ENCODE measurements at regions not wholly inside any gene's neighbourhood (a gene's known extent, or its start where the extent isn't known, plus 50 kb on each side); places are given as distances from the start of the nearest gene placed in this dataset.

DNA sequence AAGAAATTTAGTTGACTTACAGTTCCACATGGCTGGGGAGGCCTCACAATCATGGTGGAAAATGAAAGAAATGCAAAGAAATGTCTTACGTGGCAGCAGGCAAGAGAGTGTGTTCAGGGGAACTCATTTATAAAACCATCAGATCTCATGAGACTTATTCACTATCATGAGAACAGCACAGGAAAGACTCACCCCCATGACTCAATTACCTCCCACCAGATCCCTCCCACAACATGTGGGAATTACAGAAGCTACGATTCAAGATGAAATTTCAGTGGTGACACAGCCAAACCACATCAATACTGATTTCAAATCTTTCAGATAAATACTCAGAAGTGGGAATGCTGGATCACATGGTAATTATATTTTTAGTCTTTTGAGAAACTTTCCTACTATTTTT is 1357.9 kb downstream of the SLITRK5 start:
- no peak overlapping the region for H3K4me3 ChIP-seq

DNA sequence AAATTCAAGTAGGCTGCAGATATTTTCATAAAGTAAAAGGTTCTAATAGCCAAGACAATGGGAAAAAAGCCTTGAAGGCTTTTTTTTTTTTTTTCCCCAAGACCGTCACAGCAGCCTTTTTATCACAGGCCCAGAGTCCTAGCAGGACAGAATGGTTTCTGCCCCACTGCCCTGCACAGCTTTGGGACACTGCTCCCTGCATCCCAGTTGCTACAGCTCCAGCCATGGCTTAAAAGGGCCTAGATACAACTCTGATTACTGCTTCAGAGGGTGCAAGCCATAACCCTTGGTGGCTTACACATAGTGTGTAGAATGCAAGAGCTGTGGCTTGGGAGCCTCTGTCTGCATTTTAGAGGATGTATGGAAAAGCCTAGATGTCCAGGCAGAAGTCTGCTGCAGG is 1362.8 kb downstream of the SLITRK5 start:
- Histone ChIP-seq H3K27me3 (no peaks in the 10 kb centered on the region), H3K36me3 (no peaks in the 10 kb centered on the region), H3K4me1 (no peaks in the 10 kb centered on the region), H3K9me3 (no peaks in the 10 kb centered on the region), H3K27ac (no peak overlapping the region), H3K4me3 (no peak overlapping the region)
- TF ChIP-seq POLR2AphosphoS5 (IDR thresholded peaks at IDR 0.05; ENCODE audit: insufficient read depth in 1 of 2, low read depth in 1 of 2), result no peak
- TF ChIP-seq, protein P1, sequence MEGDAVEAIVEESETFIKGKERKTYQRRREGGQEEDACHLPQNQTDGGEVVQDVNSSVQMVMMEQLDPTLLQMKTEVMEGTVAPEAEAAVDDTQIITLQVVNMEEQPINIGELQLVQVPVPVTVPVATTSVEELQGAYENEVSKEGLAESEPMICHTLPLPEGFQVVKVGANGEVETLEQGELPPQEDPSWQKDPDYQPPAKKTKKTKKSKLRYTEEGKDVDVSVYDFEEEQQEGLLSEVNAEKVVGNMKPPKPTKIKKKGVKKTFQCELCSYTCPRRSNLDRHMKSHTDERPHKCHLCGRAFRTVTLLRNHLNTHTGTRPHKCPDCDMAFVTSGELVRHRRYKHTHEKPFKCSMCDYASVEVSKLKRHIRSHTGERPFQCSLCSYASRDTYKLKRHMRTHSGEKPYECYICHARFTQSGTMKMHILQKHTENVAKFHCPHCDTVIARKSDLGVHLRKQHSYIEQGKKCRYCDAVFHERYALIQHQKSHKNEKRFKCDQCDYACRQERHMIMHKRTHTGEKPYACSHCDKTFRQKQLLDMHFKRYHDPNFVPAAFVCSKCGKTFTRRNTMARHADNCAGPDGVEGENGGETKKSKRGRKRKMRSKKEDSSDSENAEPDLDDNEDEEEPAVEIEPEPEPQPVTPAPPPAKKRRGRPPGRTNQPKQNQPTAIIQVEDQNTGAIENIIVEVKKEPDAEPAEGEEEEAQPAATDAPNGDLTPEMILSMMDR (IDR thresholded peaks at IDR 0.05), result no peak
- no peak for TF ChIP-seq POLR2A (IDR thresholded peaks at IDR 0.05)
- no peak for DNase-seq (ENCODE audit: extremely low spot score in 2 of 2)
- intact Hi-C loops (cut with DNase I), result no loop called here

More for the DNA sequence above, 1357.9 kb downstream of the SLITRK5 start:
- Histone ChIP-seq H3K36me3 (no peaks in the 10 kb centered on the region), H3K9me3 (no peaks in the 10 kb centered on the region), H3K4me1 (no peaks in the 10 kb centered on the region), H3K27me3 (no peaks in the 10 kb centered on the region), H3K27ac (no peak overlapping the region)
- DNase-seq (ENCODE audit: extremely low spot score in 2 of 2), result no peak
- no peak for TF ChIP-seq POLR2A (IDR thresholded peaks at IDR 0.05)
- TF ChIP-seq POLR2AphosphoS5 (IDR thresholded peaks at IDR 0.05; ENCODE audit: insufficient read depth in 1 of 2, low read depth in 1 of 2), result no peak
- TF ChIP-seq, protein P1 (IDR thresholded peaks at IDR 0.05), result no peak
- intact Hi-C loops (cut with DNase I), result no loop called here

DNA sequence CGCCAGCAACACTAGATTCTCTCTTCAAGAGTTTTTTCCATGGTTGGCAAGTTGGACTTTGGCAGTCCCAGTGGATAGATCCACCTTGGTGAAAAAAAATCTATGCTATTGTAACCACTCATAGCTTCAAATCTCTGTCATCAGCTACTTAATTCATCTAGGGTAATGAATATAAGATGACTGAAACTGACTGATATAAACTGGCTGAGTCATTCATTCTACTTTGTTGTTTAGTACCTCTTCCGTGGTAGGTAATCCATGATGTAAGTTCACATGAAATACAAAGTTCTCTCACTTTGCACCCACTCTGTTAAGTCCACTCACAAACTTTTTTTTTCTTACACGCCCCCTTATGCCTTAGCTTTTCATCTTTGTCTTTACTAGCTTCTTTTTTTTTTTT is 1381.5 kb downstream of the SLITRK5 start:
- no peaks in the 10 kb centered on the region for H3K36me3 ChIP-seq
- no peak overlapping the region for H3K27ac ChIP-seq
- no peaks in the 10 kb centered on the region for H3K9me3 ChIP-seq
- intact Hi-C loops (cut with DNase I), result no loop called here
- TF ChIP-seq, protein P1 (IDR thresholded peaks at IDR 0.05), result no peak
- no peak for TF ChIP-seq POLR2AphosphoS5 (IDR thresholded peaks at IDR 0.05; ENCODE audit: insufficient read depth in 1 of 2, low read depth in 1 of 2)
- TF ChIP-seq POLR2A (IDR thresholded peaks at IDR 0.05), result no peak
- no peak overlapping the region for H3K4me3 ChIP-seq
- H3K4me1 ChIP-seq, result no peaks in the 10 kb centered on the region
- DNase-seq (ENCODE audit: extremely low spot score in 2 of 2), result no peak
- no peaks in the 10 kb centered on the region for H3K27me3 ChIP-seq

DNA sequence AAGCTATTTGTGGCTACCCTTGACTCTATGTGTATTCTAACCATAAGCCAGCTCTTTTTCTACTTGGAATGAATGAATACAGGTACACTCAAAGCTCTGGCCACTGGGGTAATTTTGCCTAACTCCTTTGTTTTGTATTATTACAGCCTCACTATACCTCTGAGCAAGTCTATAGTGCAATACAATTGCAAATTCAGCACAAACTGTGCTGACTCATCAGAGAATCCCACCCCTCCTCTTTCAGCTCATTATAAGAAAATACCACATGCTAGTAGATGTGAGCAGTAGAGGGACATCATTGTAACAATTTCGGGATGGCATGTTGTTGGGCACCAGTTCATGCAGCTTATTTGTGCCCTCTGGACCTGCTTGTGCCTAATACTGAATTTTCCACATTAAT is 1382.2 kb downstream of the SLITRK5 start:
- Histone ChIP-seq H3K27me3 (no peaks in the 10 kb centered on the region), H3K4me1 (no peaks in the 10 kb centered on the region), H3K4me3 (no peak overlapping the region), H3K9me3 (no peaks in the 10 kb centered on the region), H3K36me3 (no peaks in the 10 kb centered on the region), H3K27ac (no peak overlapping the region)
- no peak for DNase-seq (ENCODE audit: extremely low spot score in 2 of 2)
- TF ChIP-seq POLR2AphosphoS5 (IDR thresholded peaks at IDR 0.05; ENCODE audit: insufficient read depth in 1 of 2, low read depth in 1 of 2), result no peak
- TF ChIP-seq POLR2A (IDR thresholded peaks at IDR 0.05), result no peak
- TF ChIP-seq, protein P1 (IDR thresholded peaks at IDR 0.05), result no peak
- intact Hi-C loops (cut with DNase I), result no loop called here

DNA sequence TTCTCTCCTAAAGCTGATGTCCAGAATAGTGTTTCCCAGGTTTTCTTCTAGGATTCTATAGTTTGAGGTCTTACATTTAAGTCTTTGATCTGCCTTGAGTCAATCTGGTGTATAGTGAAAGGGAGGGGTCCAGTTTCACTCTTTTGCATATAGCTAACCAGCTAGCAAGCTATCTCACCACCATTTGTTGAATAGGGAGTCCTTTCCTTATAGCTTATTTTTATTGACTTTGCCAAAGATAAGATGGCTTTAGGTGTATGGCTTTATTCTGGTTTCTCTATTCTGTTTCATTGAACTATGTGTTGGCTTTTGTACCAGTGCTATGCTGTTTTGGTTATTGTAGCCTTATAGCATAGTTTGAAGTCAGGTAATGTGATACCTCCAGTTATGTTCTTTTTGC is 1386.1 kb downstream of the SLITRK5 start:
- Histone ChIP-seq H3K36me3 (no peaks in the 10 kb centered on the region), H3K27me3 (no peaks in the 10 kb centered on the region), H3K27ac (no peak overlapping the region), H3K4me3 (no peak overlapping the region), H3K9me3 (no peaks in the 10 kb centered on the region), H3K4me1 (no peaks in the 10 kb centered on the region)
- TF ChIP-seq, protein P1 (IDR thresholded peaks at IDR 0.05), result no peak
- TF ChIP-seq POLR2AphosphoS5 (IDR thresholded peaks at IDR 0.05; ENCODE audit: insufficient read depth in 1 of 2, low read depth in 1 of 2), result no peak
- TF ChIP-seq POLR2A (IDR thresholded peaks at IDR 0.05), result no peak
- intact Hi-C loops (cut with DNase I), result no loop called here
- DNase-seq (ENCODE audit: extremely low spot score in 2 of 2), result no peak

Data from vagina (tissue), 2 donors.